ENCODE measurements at regions not wholly inside any gene's neighbourhood (a gene's known extent, or its start where the extent isn't known, plus 50 kb on each side); places are given as distances from the start of the nearest gene placed in this dataset.

- TF ChIP-seq EZH2 (IDR thresholded peaks at IDR 0.05; ENCODE audit: borderline replicate concordance, low read length), result no peak
- TF ChIP-seq CTCF (conservative IDR thresholded peaks at IDR 0.05 in 1 of 2, IDR thresholded peaks at IDR 0.05 in 1 of 2; ENCODE audit: extremely low read depth in 1 of 2, insufficient read depth in 1 of 2, low read depth in 1 of 2, low read length in 2 of 2), result no peak
Observed at GRCh38 chr5:116912221-116912620, 337.6 kb upstream of the SEMA6A start.

All from mammary epithelial cell (primary cell).